B cell (primary cell): ENCODE measurements at regions not wholly inside any gene's neighbourhood (a gene's known extent, or its start where the extent isn't known, plus 50 kb on each side); places are given as distances from the start of the nearest gene placed in this dataset.

Source experiments
- ATAC-seq: fragments of 200-7000 bp; cut with Tn5 transposase; one replicate; pipeline ENCODE4 v1.10.0; 2021; ENCODE audit warnings: low read depth, mild to moderate bottlenecking, moderate number of reproducible peaks, moderate library complexity
- CTCF ChIA-PET: fragments of 350-600 bp; sonication (Branson Sonifier 250); formaldehyde crosslinking; loops from one replicate; lab custom pipeline; 2021; ENCODE audit warnings: antibody characterized with exemption, inconsistent platforms; lab: Charles Lee
- POLR2A ChIA-PET: fragments of 350-600 bp; sonication (Branson Sonifier 250); formaldehyde crosslinking; loops from one replicate; lab custom pipeline; 2021; ENCODE audit warnings: antibody characterized with exemption; lab: Charles Lee
- DNase-seq: peaks from one replicate; pipeline ENCODE4 v3.0.0; 2013
- H2AFZ ChIP-seq: 2 replicates; pipeline ENCODE4 v1.6.1; 2012; ENCODE audit warnings: mild to moderate bottlenecking, low read depth, low read length; ENCODE audit not compliant: insufficient read depth, poor library complexity, severe bottlenecking
- H3K27ac ChIP-seq, 2 donors: 1 replicate in 1 of 2; 2 replicates in 1 of 2; pipeline ENCODE4 v1.5.1; 2012 to 2013; ENCODE audit warnings: low read length in 2 of 2, mild to moderate bottlenecking in 2 of 2, moderate library complexity in 1 of 2
- H3K27me3 ChIP-seq, 4 experiments: fragments of 200-600 bp in 1 of 4; sonication (generic) in 1 of 4; replicated peaks in 1 of 4; 1 replicate in 2 of 4; 2 replicates in 2 of 4; pipeline versions ENCODE4 v1.6.1 to v1.7.0; 2013 to 2016; ENCODE audit warnings: low read length in 3 of 4, mild to moderate bottlenecking in 2 of 4, mixed read lengths in 1 of 4, moderate library complexity in 1 of 4; ENCODE audit not compliant: insufficient read depth in 4 of 4, control insufficient read depth in 3 of 4; ENCODE audit errors: control extremely low read depth in 1 of 4
- H3K36me3 ChIP-seq, 2 experiments: replicated peaks in 1 of 2; 1 replicate in 1 of 2; 2 replicates in 1 of 2; pipeline versions ENCODE4 v1.6.1 to v1.7.1; 2013; ENCODE audit warnings: low read length in 1 of 2; ENCODE audit not compliant: insufficient read depth in 2 of 2, control insufficient read depth in 1 of 2; ENCODE audit errors: control extremely low read depth in 1 of 2, extremely low read depth in 1 of 2
- H3K4me1 ChIP-seq, 2 donors: fragments of 200-600 bp in 1 of 2; sonication (generic) in 1 of 2; 1 replicate in 1 of 2; 2 replicates in 1 of 2; pipeline versions ENCODE4 v1.5.1 to v1.6.1; 2013 to 2017; ENCODE audit warnings: low read length in 2 of 2; ENCODE audit not compliant: control insufficient read depth in 2 of 2, insufficient read depth in 2 of 2
- H3K4me2 ChIP-seq: replicated peaks from 2 replicates; pipeline ENCODE3; 2012; ENCODE audit warnings: mild to moderate bottlenecking, low read depth, low read length; ENCODE audit not compliant: poor library complexity, severe bottlenecking
- H3K4me3 ChIP-seq, 5 experiments: fragments of 200-600 bp in 1 of 5; sonication (generic) in 1 of 5; 1 replicate in 3 of 5; 2 replicates in 2 of 5; pipeline versions ENCODE4 v1.5.1 to v1.7.0; 2011 to 2016; ENCODE audit warnings: low read length in 4 of 5, mild to moderate bottlenecking in 4 of 5, low read depth in 2 of 5, control low read depth in 1 of 5, moderate library complexity in 1 of 5; ENCODE audit not compliant: insufficient read depth in 1 of 5; ENCODE audit errors: control extremely low read depth in 1 of 5, extremely low read depth in 1 of 5
- H3K79me2 ChIP-seq: fragments of 200-600 bp; sonication (generic); one replicate; pipeline ENCODE4 v1.6.0; 2016; ENCODE audit warnings: low read length; ENCODE audit not compliant: control insufficient read depth, insufficient read depth
- H3K9ac ChIP-seq: fragments of 200-600 bp; sonication (generic); 2 replicates; pipeline ENCODE4 v1.6.1; 2017; ENCODE audit warnings: mild to moderate bottlenecking, low read length, moderate library complexity
- H3K9me3 ChIP-seq, 3 donors: one replicate each; pipeline versions ENCODE4 v1.6.1 to v1.7.1; 2013; ENCODE audit warnings: low read length in 2 of 3; ENCODE audit not compliant: control insufficient read depth in 2 of 3, insufficient read depth in 1 of 3; ENCODE audit errors: control extremely low read depth in 1 of 3
- H4K20me1 ChIP-seq: 2 replicates; pipeline ENCODE4 v1.6.0; 2012; ENCODE audit warnings: mild to moderate bottlenecking, low read length; ENCODE audit not compliant: insufficient read depth, control insufficient read depth, poor library complexity, severe bottlenecking
- H3K27ac Mint-ChIP-seq: one replicate; pipeline ENCODE4 v1.8.0; 2021; ENCODE audit warnings: mixed read lengths
- H3K27me3 Mint-ChIP-seq: one replicate; pipeline ENCODE4 v1.8.0; 2021; ENCODE audit warnings: mixed read lengths
- H3K4me1 Mint-ChIP-seq: one replicate; pipeline ENCODE4 v1.8.0; 2021; ENCODE audit warnings: mixed read lengths
- H3K4me3 Mint-ChIP-seq: one replicate; pipeline ENCODE4 v1.8.0; 2021; ENCODE audit warnings: mixed read lengths
- H3K9me3 Mint-ChIP-seq: one replicate; pipeline ENCODE4 v1.8.0; 2022; ENCODE audit warnings: mixed read lengths; ENCODE audit not compliant: insufficient read depth
- CTCF ChIP-seq: fragments of 200-600 bp; IDR thresholded peaks from one replicate; pipeline ENCODE4 v1.8.0; 2022; ENCODE audit warnings: antibody characterized with exemption, mild to moderate bottlenecking
- EZH2 ChIP-seq: IDR thresholded peaks from 2 replicates; pipeline ENCODE4 v1.6.1; 2012; ENCODE audit warnings: borderline replicate concordance, low read depth, mild to moderate bottlenecking, moderate library complexity, low read length; ENCODE audit not compliant: insufficient read depth, poor library complexity, severe bottlenecking
- WGBS: methylation state at CpG from one replicate; pipeline ENCODE4 v1.1.5; 2013; ENCODE audit warnings: missing lambda C conversion rate; ENCODE audit not compliant: insufficient coverage; 5-methylcytosine and 5-hydroxymethylcytosine counted together
- intact Hi-C: fragments of 100-400 bp; cut with micrococcal nuclease; formaldehyde crosslinking; loops from one replicate; pipeline ENCODE4 v1.10.0; 2022

DNA sequence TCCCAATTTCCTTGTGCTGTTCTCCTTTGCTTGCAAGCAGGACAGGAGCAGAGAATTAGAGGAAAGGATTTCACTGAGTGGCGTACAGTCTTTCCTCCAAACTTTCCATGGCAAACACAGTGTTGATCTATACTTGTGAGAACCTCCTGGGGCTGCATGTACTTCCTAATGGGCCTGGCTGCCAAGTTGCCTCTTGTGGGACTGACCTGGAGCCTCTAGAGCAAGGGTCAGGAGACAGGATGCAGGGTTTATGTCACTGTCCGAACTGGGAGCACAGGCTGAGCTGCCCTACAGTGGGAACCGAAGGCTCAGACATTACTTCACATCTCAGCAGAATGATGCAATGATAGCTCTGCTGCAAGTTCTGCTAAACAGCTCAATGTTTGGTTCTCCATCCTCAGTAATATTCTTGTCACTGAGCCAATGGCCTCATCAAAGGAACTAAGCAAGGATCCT, 102.3 kb downstream of the ENC1 start:
- ChIA-PET CTCF (no interaction called here), POLR2A (no interaction called here)
- DNase-seq (no peak), ATAC-seq (no peak)
- intact Hi-C loops = no loop called here
- no peaks in the 10 kb centered on the region for H3K27me3 ChIP-seq
- WGBS = 86% methylated on average over 3 of the region's 3 CpGs
- Mint-ChIP-seq H3K4me1 (no peaks in the 10 kb centered on the region), H3K9me3 (peaks cover 9% of the 10 kb centered on the region), H3K27me3 (peaks cover 22% of the 10 kb centered on the region), H3K27ac (no peak overlapping the region), H3K4me3 (no peak overlapping the region)
- H3K4me2 ChIP-seq = no peak overlapping the region
- TF ChIP-seq CTCF (no peak), EZH2 (no peak)
- H3K27ac ChIP-seq = no peak overlapping the region
- H2AFZ ChIP-seq = no peak overlapping the region
- no peaks in the 10 kb centered on the region for H3K4me1 ChIP-seq
- no peaks in the 10 kb centered on the region for H3K79me2 ChIP-seq
- H3K9ac ChIP-seq = no peak overlapping the region
- H3K9me3 ChIP-seq = peaks cover 0 to 13% (median 2%) of the 10 kb centered on the region in 3 donors
- H4K20me1 ChIP-seq = no peaks in the 10 kb centered on the region
- H3K36me3 ChIP-seq = no peaks in the 10 kb centered on the region
- H3K4me3 ChIP-seq = no peak overlapping the region

DNA sequence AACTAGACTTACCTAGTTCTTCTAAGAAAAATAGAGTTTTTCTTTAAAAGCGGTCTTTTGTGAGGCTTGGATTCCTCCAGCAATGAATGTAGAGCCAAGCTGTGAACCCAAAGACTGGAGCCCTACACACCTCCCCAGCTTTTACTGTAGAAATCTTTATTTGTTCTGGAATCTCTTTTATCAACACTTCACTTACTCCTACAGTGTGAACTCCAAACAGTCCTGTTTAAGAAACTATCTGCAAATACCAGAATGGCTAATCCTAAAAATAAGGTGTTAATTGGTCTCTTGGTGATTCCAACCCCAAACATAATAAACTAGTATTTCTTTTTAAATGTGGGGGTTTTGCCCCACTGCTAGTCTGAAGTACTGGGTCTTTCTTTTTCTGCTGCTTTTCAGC, 103.9 kb downstream of the ENC1 start:
- Histone ChIP-seq H3K27me3 (no peaks in the 10 kb centered on the region), H3K79me2 (no peaks in the 10 kb centered on the region), H2AFZ (no peak overlapping the region), H3K4me1 (no peaks in the 10 kb centered on the region), H3K9me3 (peaks cover 0 to 16% (median 2%) of the 10 kb centered on the region in 3 donors), H3K36me3 (no peaks in the 10 kb centered on the region), H3K9ac (no peak overlapping the region), H3K4me2 (no peak overlapping the region), H3K27ac (no peak overlapping the region), H3K4me3 (no peak overlapping the region), H4K20me1 (no peaks in the 10 kb centered on the region)
- no peak for ATAC-seq
- no peak for DNase-seq
- no peak for TF ChIP-seq CTCF
- no peak for TF ChIP-seq EZH2
- no peak overlapping the region for H3K27ac Mint-ChIP-seq
- peaks cover 9% of the 10 kb centered on the region for H3K9me3 Mint-ChIP-seq
- intact Hi-C loops = no loop called here
- ChIA-PET CTCF (no interaction called here), POLR2A (no interaction called here)
- no CpG with 5 or more reads among the region's 1 CpG for WGBS
- H3K27me3 Mint-ChIP-seq = peaks cover 23% of the 10 kb centered on the region
- no peaks in the 10 kb centered on the region for H3K4me1 Mint-ChIP-seq
- no peak overlapping the region for H3K4me3 Mint-ChIP-seq
